Skeletal muscle satellite cell (primary cell): ENCODE measurements at regions not wholly inside any gene's neighbourhood (a gene's known extent, or its start where the extent isn't known, plus 50 kb on each side); places are given as distances from the start of the nearest gene placed in this dataset.
"Not testable (repeated sequence)": the region's sequence is repeated elsewhere in the genome, so short reads cannot be mapped to it uniquely, and the experiment has no call there.

Experiments
- H3K27me3 ChIP-seq: 2 replicates; pipeline ENCODE4 v1.7.0; 2013; ENCODE audit warnings: low read length; ENCODE audit not compliant: control insufficient read depth, insufficient read depth
- H3K36me3 ChIP-seq: 2 replicates; pipeline ENCODE4 v1.7.0; 2013; ENCODE audit warnings: mild to moderate bottlenecking, control low read depth, low read length; ENCODE audit not compliant: insufficient read depth
- H3K4me1 ChIP-seq: 2 replicates; pipeline ENCODE4 v1.7.0; 2013; ENCODE audit warnings: low read length; ENCODE audit not compliant: control insufficient read depth, insufficient read depth
- H3K4me2 ChIP-seq: 2 replicates; pipeline ENCODE4 v1.7.0; 2013; ENCODE audit warnings: mild to moderate bottlenecking, low read length
- H3K4me3 ChIP-seq: 2 replicates; pipeline ENCODE4 v1.7.0; 2013; ENCODE audit warnings: low read length
- H3K9ac ChIP-seq: 2 replicates; pipeline ENCODE4 v1.7.0; 2013; ENCODE audit warnings: mild to moderate bottlenecking, low read depth, low read length, moderate library complexity
- H3K9me3 ChIP-seq: replicated peaks from 2 replicates; pipeline ENCODE4 v1.7.0; 2013; ENCODE audit warnings: mild to moderate bottlenecking, control low read depth, low read length

GRCh38 chr16:59114790-59115189 lies 380.7 kb upstream of the GOT2 start:
- no peaks in the 10 kb centered on the region for H3K36me3 ChIP-seq
- no peaks in the 10 kb centered on the region for H3K9me3 ChIP-seq
- no peaks in the 10 kb centered on the region for H3K27me3 ChIP-seq
- H3K4me2 ChIP-seq, result no peak overlapping the region
- H3K4me3 ChIP-seq, result no peak overlapping the region
- H3K4me1 ChIP-seq, result no peaks in the 10 kb centered on the region
- no peak overlapping the region for H3K9ac ChIP-seq

GRCh38 chr16:59113004-59113670 lies 379.0 kb upstream of the GOT2 start:
- H3K4me2 ChIP-seq, result no peak overlapping the region
- H3K27me3 ChIP-seq, result no peaks in the 10 kb centered on the region

GRCh38 chr16:59111280-59111679 lies 377.2 kb upstream of the GOT2 start:
- Histone ChIP-seq H3K4me3 (no peak overlapping the region), H3K9me3 (no peaks in the 10 kb centered on the region), H3K9ac (no peak overlapping the region), H3K36me3 (no peaks in the 10 kb centered on the region), H3K4me2 (no peak overlapping the region), H3K4me1 (no peaks in the 10 kb centered on the region), H3K27me3 (no peaks in the 10 kb centered on the region)

More at GRCh38 chr16:59113004-59113670, 379.0 kb upstream of the GOT2 start:
- no peaks in the 10 kb centered on the region for H3K4me1 ChIP-seq
- no peaks in the 10 kb centered on the region for H3K9me3 ChIP-seq
- no peaks in the 10 kb centered on the region for H3K36me3 ChIP-seq
- no peak overlapping the region for H3K9ac ChIP-seq
- H3K4me3 ChIP-seq, result no peak overlapping the region

GRCh38 chr16:59108374-59108773 lies 374.3 kb upstream of the GOT2 start:
- Histone ChIP-seq H3K27me3 (no peaks in the 10 kb centered on the region), H3K9me3 (no peaks in the 10 kb centered on the region), H3K4me1 (no peaks in the 10 kb centered on the region)

GRCh38 chr16:59096682-59097081 lies 362.6 kb upstream of the GOT2 start:
- not testable (repeated sequence) for H3K36me3 ChIP-seq

More at GRCh38 chr16:59108374-59108773, 374.3 kb upstream of the GOT2 start:
- Histone ChIP-seq H3K4me3 (no peak overlapping the region), H3K36me3 (no peaks in the 10 kb centered on the region), H3K4me2 (no peak overlapping the region), H3K9ac (no peak overlapping the region)

GRCh38 chr16:59090541-59090940 lies 356.4 kb upstream of the GOT2 start:
- H3K4me1 ChIP-seq, result no peaks in the 10 kb centered on the region
- no peaks in the 10 kb centered on the region for H3K36me3 ChIP-seq
- H3K9me3 ChIP-seq, result no peaks in the 10 kb centered on the region
- H3K9ac ChIP-seq, result no peak overlapping the region
- H3K27me3 ChIP-seq, result no peaks in the 10 kb centered on the region
- H3K4me3 ChIP-seq, result no peak overlapping the region
- H3K4me2 ChIP-seq, result no peak overlapping the region

More at GRCh38 chr16:59096682-59097081, 362.6 kb upstream of the GOT2 start:
- not testable (repeated sequence) for H3K4me2 ChIP-seq, H3K27me3 ChIP-seq, H3K9ac ChIP-seq, H3K4me3 ChIP-seq, H3K9me3 ChIP-seq, H3K4me1 ChIP-seq

- Histone ChIP-seq H3K9ac (no peak overlapping the region), H3K4me2 (no peak overlapping the region), H3K36me3 (no peaks in the 10 kb centered on the region), H3K4me1 (no peaks in the 10 kb centered on the region), H3K9me3 (no peaks in the 10 kb centered on the region), H3K4me3 (no peak overlapping the region), H3K27me3 (no peaks in the 10 kb centered on the region)
Observed at GRCh38 chr16:59088431-59088830, 354.3 kb upstream of the GOT2 start.

GRCh38 chr16:59087641-59088040 lies 353.5 kb upstream of the GOT2 start:
- no peak overlapping the region for H3K4me2 ChIP-seq
- H3K9me3 ChIP-seq, result no peaks in the 10 kb centered on the region
- H3K27me3 ChIP-seq, result no peaks in the 10 kb centered on the region
- no peaks in the 10 kb centered on the region for H3K36me3 ChIP-seq
- no peak overlapping the region for H3K9ac ChIP-seq
- no peaks in the 10 kb centered on the region for H3K4me1 ChIP-seq
- no peak overlapping the region for H3K4me3 ChIP-seq

- H3K27me3 ChIP-seq, result no peaks in the 10 kb centered on the region
- no peaks in the 10 kb centered on the region for H3K4me1 ChIP-seq
- H3K9ac ChIP-seq, result no peak overlapping the region
- no peak overlapping the region for H3K4me3 ChIP-seq
- peaks cover 5% of the 10 kb centered on the region for H3K9me3 ChIP-seq
- no peak overlapping the region for H3K4me2 ChIP-seq
- no peaks in the 10 kb centered on the region for H3K36me3 ChIP-seq
Observed at GRCh38 chr16:59067205-59067604, 333.1 kb upstream of the GOT2 start.

GRCh38 chr16:59060207-59060606 lies 326.1 kb upstream of the GOT2 start:
- no peaks in the 10 kb centered on the region for H3K4me1 ChIP-seq
- H3K36me3 ChIP-seq, result no peaks in the 10 kb centered on the region
- H3K27me3 ChIP-seq, result no peaks in the 10 kb centered on the region
- H3K9me3 ChIP-seq, result no peaks in the 10 kb centered on the region
- no peak overlapping the region for H3K4me3 ChIP-seq
- no peak overlapping the region for H3K9ac ChIP-seq
- no peak overlapping the region for H3K4me2 ChIP-seq

GRCh38 chr16:59058250-59058649 lies 324.1 kb upstream of the GOT2 start:
- Histone ChIP-seq H3K4me2 (no peak overlapping the region), H3K9me3 (no peaks in the 10 kb centered on the region), H3K27me3 (no peaks in the 10 kb centered on the region), H3K36me3 (no peaks in the 10 kb centered on the region), H3K9ac (no peak overlapping the region), H3K4me1 (no peaks in the 10 kb centered on the region), H3K4me3 (no peak overlapping the region)

- H3K27me3 ChIP-seq, result no peaks in the 10 kb centered on the region
Observed at GRCh38 chr16:59053911-59054310, 319.8 kb upstream of the GOT2 start.

More at GRCh38 chr16:59053911-59054310, 319.8 kb upstream of the GOT2 start:
- Histone ChIP-seq H3K9ac (no peak overlapping the region), H3K9me3 (no peaks in the 10 kb centered on the region), H3K4me1 (no peaks in the 10 kb centered on the region), H3K4me3 (no peak overlapping the region), H3K36me3 (no peaks in the 10 kb centered on the region), H3K4me2 (no peak overlapping the region)
